Hepatocyte (in vitro differentiated cells): ENCODE measurements at regions not wholly inside any gene's neighbourhood (a gene's known extent, or its start where the extent isn't known, plus 50 kb on each side); places are given as distances from the start of the nearest gene placed in this dataset.

ENCODE experiments used
- DNase-seq: peaks from one replicate; pipeline ENCODE4 v3.0.0-alpha.2; 2016; ENCODE audit warnings: low spot score
- H2AFZ ChIP-seq: fragments of 200-600 bp; sonication (generic); 2 replicates; pipeline ENCODE4 v1.6.0; 2016; ENCODE audit warnings: antibody characterized with exemption, mild to moderate bottlenecking
- H3K27ac ChIP-seq: fragments of 200-600 bp; sonication (generic); 2 replicates; pipeline ENCODE4 v1.5.1; 2016; ENCODE audit warnings: mild to moderate bottlenecking
- H3K27me3 ChIP-seq: fragments of 200-600 bp; sonication (generic); 2 replicates; pipeline ENCODE4 v1.6.1; 2016
- H3K36me3 ChIP-seq: fragments of 200-600 bp; sonication (generic); replicated peaks from 2 replicates; pipeline ENCODE4 v1.5.1; 2016; ENCODE audit warnings: low read depth; ENCODE audit not compliant: insufficient read depth
- H3K4me1 ChIP-seq: fragments of 200-600 bp; sonication (generic); 2 replicates; pipeline ENCODE4 v1.5.1; 2016; ENCODE audit warnings: mild to moderate bottlenecking, moderate library complexity; ENCODE audit not compliant: insufficient read depth
- H3K4me2 ChIP-seq: fragments of 200-600 bp; sonication (generic); 2 replicates; pipeline ENCODE4 v1.6.0; 2016
- H3K4me3 ChIP-seq: fragments of 200-600 bp; sonication (generic); 2 replicates; pipeline ENCODE4 v1.5.1; 2016; ENCODE audit warnings: mild to moderate bottlenecking
- H3K79me2 ChIP-seq: fragments of 200-600 bp; sonication (generic); 2 replicates; pipeline ENCODE4 v1.6.0; 2017; ENCODE audit warnings: mild to moderate bottlenecking
- H3K9me2 ChIP-seq: fragments of 200-600 bp; sonication (generic); replicated peaks from 2 replicates; pipeline ENCODE4 v1.6.0; 2017; ENCODE audit warnings: mild to moderate bottlenecking; ENCODE audit not compliant: insufficient read depth
- H3K9me3 ChIP-seq: fragments of 200-600 bp; sonication (generic); 2 replicates; pipeline ENCODE4 v1.5.1; 2016; ENCODE audit warnings: low read depth, mild to moderate bottlenecking
- H4K20me1 ChIP-seq: fragments of 200-600 bp; sonication (generic); 2 replicates; pipeline ENCODE4 v1.6.0; 2016; ENCODE audit warnings: mild to moderate bottlenecking; ENCODE audit not compliant: insufficient read depth, poor library complexity, severe bottlenecking
- CTCF ChIP-seq: fragments of 200-600 bp; sonication (generic); IDR thresholded peaks from 2 replicates; pipeline ENCODE4 v1.5.1; 2016; ENCODE audit warnings: antibody characterized with exemption, mild to moderate bottlenecking; ENCODE audit not compliant: poor library complexity
- EZH2 ChIP-seq: fragments of 200-600 bp; sonication (generic); IDR thresholded peaks from 2 replicates; pipeline ENCODE4 v1.6.1; 2016; ENCODE audit warnings: antibody characterized with exemption, mild to moderate bottlenecking, borderline replicate concordance
- EZH2phosphoT487 ChIP-seq: fragments of 200-600 bp; sonication (generic); IDR thresholded peaks from one replicate; pipeline ENCODE4 v1.6.1; 2018; ENCODE audit warnings: antibody characterized with exemption, mild to moderate bottlenecking, low read depth, moderate library complexity; ENCODE audit not compliant: unreplicated experiment, severe bottlenecking
- WGBS: methylation state at CpG from one replicate; pipeline ENCODE4 v1.1.6; 2016; ENCODE audit warnings: low lambda C conversion rate; ENCODE audit errors: missing lambda C conversion rate; 5-methylcytosine and 5-hydroxymethylcytosine counted together

DNA sequence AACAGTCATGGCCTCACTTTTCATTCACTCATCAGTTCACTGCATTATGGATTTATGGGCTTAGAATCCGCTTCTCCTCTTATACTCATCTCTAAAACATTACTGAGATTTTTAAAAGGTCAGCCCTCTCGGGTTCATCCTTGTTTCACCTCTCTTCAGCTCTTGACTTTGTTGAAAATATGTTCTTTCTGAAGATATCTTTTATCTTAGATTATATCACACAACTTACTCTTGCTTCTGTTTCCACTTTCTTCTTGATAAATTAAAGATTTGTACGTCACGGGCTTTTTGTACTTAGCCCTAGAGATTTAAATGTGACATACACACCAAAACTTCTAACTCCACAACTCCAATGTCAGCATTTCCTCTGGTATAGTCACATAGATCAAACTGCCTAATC lies 342.5 kb upstream of the TMEM229A start:
- H3K4me1 ChIP-seq, result no peaks in the 10 kb centered on the region
- TF ChIP-seq EZH2, result no peak
- TF ChIP-seq CTCF, result no peak
- TF ChIP-seq EZH2phosphoT487, result no peak
- H3K4me2 ChIP-seq, result no peak overlapping the region
- no peak overlapping the region for H3K27ac ChIP-seq
- no peaks in the 10 kb centered on the region for H3K36me3 ChIP-seq
- no peaks in the 10 kb centered on the region for H3K79me2 ChIP-seq
- WGBS, result 74% methylated on average over 4 of the region's 4 CpGs
- H3K9me3 ChIP-seq, result no peaks in the 10 kb centered on the region
- no peak for DNase-seq
- no peak overlapping the region for H3K4me3 ChIP-seq
- H4K20me1 ChIP-seq, result no peaks in the 10 kb centered on the region
- H3K9me2 ChIP-seq, result no peaks in the 10 kb centered on the region
- no peak overlapping the region for H2AFZ ChIP-seq
- H3K27me3 ChIP-seq, result no peaks in the 10 kb centered on the region

GRCh38 chr7:124369310-124369709 lies 336.4 kb upstream of the TMEM229A start:
- TF ChIP-seq CTCF (no peak), EZH2 (no peak), EZH2phosphoT487 (no peak)
- Histone ChIP-seq H4K20me1 (no peaks in the 10 kb centered on the region), H2AFZ (no peak overlapping the region), H3K36me3 (no peaks in the 10 kb centered on the region), H3K4me2 (no peak overlapping the region), H3K27ac (no peak overlapping the region), H3K4me3 (no peak overlapping the region), H3K9me2 (no peaks in the 10 kb centered on the region), H3K9me3 (no peaks in the 10 kb centered on the region), H3K4me1 (no peaks in the 10 kb centered on the region), H3K27me3 (no peaks in the 10 kb centered on the region), H3K79me2 (no peaks in the 10 kb centered on the region)
- DNase-seq, result no peak
- 92% methylated on average over 1 of the region's 1 CpG for WGBS

DNA sequence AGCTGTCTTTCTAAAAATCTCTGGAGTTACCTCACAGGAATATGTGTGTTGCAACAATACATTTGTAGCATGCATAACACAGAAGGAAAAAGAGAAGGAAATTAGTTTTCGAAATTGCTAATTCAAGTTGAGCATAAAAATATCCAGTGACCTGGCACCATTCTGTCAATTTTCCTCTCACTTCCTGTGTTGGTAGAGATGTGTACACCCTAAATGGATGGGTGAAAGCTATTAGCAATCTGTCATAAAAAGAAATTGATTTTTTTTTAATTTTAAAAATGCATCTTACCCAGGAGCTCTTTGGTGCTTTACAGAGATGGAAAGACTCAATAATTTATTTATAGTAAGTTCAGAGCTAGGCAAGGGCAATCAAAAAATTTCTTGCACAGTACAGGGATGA lies 333.3 kb upstream of the TMEM229A start:
- Histone ChIP-seq H3K9me3 (no peaks in the 10 kb centered on the region), H3K27ac (no peak overlapping the region), H2AFZ (no peak overlapping the region), H3K79me2 (no peaks in the 10 kb centered on the region), H3K27me3 (no peaks in the 10 kb centered on the region), H3K4me2 (no peak overlapping the region), H3K36me3 (no peaks in the 10 kb centered on the region), H3K9me2 (no peaks in the 10 kb centered on the region), H4K20me1 (no peaks in the 10 kb centered on the region), H3K4me3 (no peak overlapping the region), H3K4me1 (no peaks in the 10 kb centered on the region)
- 90% methylated on average over 1 of the region's 1 CpG for WGBS
- no peak for DNase-seq
- TF ChIP-seq EZH2 (no peak), CTCF (no peak), EZH2phosphoT487 (no peak)

DNA sequence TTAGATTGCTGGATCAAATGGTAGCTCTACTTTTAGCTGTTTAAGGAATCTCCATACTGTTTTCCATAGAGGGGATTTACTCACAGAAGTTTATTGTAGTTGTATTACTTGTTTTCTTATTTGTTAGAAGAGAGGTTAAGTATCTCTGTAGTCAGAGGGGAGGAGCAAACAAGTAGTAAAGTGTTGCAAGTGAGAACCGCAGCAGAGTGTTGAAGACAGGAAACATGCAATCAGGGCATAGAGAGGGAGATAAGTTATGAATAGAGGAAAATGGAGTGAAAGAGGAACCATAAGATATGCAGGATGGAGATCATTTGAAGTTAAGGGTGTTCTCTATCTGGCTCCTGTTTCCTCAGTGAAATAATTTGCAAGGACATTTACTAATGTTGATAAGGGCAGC lies 331.4 kb upstream of the TMEM229A start:
- TF ChIP-seq EZH2 (no peak), EZH2phosphoT487 (no peak), CTCF (no peak)
- Histone ChIP-seq H2AFZ (no peak overlapping the region), H4K20me1 (no peaks in the 10 kb centered on the region), H3K27ac (no peak overlapping the region), H3K9me2 (no peaks in the 10 kb centered on the region), H3K4me1 (no peaks in the 10 kb centered on the region), H3K4me2 (no peak overlapping the region), H3K36me3 (no peaks in the 10 kb centered on the region), H3K9me3 (no peaks in the 10 kb centered on the region), H3K4me3 (no peak overlapping the region), H3K27me3 (no peaks in the 10 kb centered on the region), H3K79me2 (no peaks in the 10 kb centered on the region)
- WGBS, result 82% methylated on average over 1 of the region's 1 CpG
- no peak for DNase-seq
